ENCODE measurements at regions not wholly inside any gene's neighbourhood (a gene's known extent, or its start where the extent isn't known, plus 50 kb on each side); places are given as distances from the start of the nearest gene placed in this dataset.

- TF ChIP-seq CHD7 (IDR thresholded peaks at IDR 0.05; ENCODE audit: insufficient replicate concordance, low read length): no peak
- TF ChIP-seq CTCF (IDR thresholded peaks at IDR 0.05; ENCODE audit: control extremely low read depth in 1 of 3, insufficient read depth in 1 of 3, low read depth in 1 of 3, low read length in 3 of 3): no peak
- no peak for TF ChIP-seq SUZ12 (IDR thresholded peaks at IDR 0.05; ENCODE audit: low read length)
- no peak for TF ChIP-seq SAP30 (IDR thresholded peaks at IDR 0.05; ENCODE audit: insufficient read depth, insufficient replicate concordance, low read length)
- no peak for TF ChIP-seq CREB1 (IDR thresholded peaks at IDR 0.05)
Observed at GRCh38 chr2:16068552-16068940, 128.2 kb downstream of the MYCN start (continued).

All from H1 (cell line).